ENCODE measurements at regions not wholly inside any gene's neighbourhood (a gene's known extent, or its start where the extent isn't known, plus 50 kb on each side); places are given as distances from the start of the nearest gene placed in this dataset.

DNA sequence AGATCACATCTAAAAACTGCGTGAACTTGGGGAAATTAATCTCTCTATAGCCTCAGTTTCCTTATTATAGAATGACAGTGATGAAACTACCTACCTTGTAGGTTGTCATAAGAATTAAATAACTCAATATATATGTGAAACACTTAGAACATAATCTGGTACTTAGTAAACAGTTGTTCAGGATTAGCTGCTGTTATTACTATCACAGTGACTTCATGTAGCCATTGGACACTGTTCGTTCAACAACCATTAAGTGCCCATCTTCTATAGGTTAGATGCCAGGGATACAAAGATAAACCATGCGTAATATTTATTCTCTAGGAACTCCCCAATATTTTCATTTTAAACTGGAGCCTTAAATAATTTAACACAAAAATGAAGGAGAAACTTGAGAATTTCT is 329.0 kb upstream of the PROK2 start:
- no peak for DNase-seq

DNA sequence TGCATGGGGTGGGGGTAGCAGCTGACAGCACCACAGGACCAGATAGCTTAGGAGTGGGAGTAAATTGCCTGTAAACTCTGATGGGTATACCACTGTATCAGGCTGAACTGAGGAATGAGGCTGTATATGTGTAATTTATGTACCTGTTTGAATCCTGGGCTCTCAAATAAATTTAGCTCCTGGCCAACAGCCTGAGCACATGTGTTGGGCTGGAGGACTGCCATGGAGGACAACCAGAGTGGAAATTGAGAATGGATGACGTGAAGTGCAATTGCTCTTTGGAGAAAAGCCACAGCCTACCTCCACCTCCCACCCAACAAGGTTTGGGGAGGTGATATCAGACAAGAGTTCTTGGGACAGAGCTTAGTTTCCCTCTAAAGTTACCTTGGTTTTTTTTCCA is 328.6 kb upstream of the PROK2 start:
- DNase-seq: no peak

DNA sequence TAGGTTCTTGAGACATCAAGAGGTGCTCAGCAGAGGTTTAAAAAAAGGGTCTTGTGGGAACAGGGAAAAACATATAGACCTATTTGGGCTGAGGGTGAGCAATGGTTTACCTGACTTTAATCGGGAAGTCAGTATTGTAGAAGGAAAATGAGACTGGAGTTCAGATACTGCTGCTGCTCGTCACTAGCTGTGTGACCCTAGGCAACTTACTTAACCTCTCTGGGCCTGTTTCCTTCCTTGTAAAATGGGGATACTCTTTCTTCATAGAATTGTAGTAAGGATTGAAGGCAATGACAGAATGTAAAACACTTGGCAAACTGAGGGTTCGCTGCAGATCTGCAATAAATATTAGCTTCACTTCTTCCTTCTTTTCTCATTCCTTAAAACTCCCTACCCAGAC is 327.5 kb upstream of the PROK2 start:
- DNase-seq: no peak

DNA sequence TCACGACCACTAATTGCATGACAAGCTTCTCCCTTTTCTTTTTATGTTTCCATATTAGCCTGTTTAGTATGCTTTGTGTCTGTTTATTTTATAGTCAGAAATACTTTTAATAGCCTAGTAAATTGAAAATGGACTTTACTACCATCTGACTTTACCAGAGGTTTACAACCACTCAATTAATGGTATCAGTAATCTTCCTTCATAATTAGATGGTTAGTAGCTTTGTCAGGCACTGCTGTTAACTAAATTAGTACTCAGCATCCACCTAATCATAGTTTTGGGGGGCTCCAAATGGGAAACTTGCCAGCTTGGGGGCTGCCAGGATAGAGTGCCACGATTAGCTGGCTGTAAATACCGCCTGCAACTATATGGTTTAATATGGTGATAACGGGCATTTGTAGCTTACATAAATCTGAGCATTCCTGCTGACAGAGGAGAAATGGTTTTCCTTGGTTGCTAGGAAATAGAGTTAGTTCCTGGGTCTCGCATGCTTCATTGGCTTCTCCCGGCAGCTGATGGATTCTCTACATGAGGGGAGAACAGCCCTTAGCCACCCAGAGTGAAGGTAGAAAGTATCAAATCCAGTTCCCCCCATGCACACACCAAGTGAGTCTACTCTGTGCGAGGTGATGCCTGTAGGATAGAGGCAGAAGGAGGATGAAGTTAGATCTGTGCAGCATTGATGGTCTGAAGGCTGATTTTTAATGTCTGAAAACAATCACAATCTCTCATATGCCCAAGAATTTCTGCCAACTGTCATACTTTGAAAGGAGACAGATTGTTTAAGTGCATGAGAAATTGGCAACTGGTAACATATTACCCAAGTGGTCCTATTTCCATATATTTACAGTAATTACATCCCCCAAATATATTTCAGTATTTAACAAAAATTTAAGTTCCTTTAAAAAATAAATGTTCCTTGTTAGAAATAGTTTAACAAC is 326.6 kb upstream of the PROK2 start:
- DNase-seq: no peak

DNA sequence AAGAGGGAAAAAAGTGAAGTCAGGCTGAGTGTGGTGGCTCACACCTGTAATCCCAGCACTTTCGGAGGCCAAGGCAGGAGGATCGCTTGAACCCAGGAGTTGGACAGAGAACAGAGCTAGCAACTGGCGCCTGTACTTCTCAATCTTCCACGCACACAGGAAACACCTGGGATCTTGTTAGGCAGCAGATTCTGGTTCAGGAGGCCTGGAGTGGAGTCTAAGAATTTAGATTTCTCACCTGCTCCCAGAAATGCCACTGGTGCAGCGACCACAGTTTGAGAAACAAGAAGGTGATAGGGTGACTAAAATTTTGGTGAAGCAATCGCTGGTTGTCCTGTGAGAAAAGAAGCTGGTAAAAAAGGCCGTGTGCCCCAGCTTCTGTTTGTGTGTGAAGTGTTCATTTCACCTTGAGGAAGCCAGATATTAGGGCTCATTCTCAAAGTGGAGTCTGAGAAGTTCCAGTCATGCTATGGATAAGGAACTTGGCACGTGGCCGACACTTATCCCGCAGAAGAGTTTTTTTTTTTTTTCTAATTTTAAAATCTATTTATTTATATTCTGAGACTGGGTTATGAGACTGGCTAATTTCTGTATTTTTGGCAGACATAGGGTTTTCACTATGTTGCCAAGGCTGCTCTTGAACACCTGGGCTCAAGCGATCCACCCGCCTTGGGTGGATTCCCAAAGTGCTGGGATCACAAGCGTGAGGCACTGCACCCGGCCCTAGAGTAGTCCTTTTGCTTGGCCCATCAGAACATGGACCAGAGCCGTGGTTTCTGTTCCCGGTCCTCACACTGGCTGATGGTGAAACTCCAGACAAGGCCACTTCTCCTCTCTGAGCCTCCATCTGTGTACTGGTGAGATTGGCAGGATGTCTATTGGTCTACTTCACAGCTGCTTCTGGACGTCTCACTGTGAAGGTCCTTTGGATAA is 324.6 kb upstream of the PROK2 start:
- DNase-seq: no peak

DNA sequence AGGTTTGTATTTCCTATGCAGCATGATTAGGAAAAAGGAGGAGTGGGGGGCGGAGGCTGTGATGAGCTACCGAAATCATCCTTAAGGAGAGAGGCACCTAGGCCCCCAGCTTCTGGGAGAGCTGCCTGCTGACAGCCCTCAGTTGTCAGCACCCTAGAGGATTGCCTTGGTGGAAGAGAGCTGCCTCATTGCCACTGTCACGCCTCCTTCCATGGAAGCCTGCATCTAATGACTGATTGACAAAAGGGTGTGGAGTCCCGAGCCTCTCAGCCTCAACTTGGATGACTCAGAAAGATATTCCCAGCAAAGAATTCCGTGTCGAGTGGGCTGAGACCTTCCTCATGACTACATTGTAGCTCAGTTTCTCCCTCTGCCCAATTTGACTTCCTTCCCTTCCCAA is 320.4 kb upstream of the PROK2 start:
- no peak for DNase-seq

DNA sequence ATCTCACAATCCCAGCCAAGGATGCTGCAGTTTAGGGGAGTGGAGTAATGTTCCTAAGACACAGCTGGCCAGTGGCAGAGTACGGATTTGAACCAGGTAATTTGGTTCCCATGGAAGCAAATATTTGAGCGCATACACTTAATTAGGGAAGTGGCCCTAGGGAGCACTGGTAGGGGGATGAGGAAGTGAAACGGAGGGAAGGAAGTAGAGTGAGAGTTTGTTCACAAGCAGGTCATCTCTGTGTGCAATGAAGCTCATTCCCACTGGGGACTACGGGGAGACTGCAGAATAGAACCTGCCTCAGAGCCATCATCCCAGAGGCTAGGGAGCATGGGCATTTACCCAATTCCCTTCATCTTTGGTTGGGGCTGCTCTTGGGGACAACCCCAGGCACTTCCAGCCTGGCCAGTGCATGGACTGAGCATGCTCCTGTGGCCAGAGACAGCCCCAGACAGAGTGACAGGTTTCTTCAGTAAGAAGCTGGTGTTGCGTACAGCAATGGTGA is 317.2 kb upstream of the PROK2 start:
- no peak for DNase-seq

DNA sequence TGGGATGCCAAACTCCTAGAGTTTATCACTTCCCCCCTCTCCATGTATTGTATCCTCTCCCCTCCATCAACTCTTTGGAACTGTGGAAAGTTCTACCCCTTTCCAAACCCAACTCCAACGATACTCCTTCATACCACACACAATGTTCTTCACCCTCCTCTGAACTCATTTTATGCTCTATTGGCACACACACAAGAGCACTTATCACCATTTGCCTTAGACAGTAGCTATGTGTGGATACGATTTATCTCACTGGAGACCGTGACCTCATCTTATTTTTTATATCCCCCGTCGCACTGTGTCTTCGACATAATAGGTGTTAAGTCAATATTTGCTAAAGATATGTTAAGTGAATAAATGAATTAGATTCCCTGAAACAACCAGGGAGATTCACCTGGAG is 316.5 kb upstream of the PROK2 start:
- no peak for DNase-seq

DNA sequence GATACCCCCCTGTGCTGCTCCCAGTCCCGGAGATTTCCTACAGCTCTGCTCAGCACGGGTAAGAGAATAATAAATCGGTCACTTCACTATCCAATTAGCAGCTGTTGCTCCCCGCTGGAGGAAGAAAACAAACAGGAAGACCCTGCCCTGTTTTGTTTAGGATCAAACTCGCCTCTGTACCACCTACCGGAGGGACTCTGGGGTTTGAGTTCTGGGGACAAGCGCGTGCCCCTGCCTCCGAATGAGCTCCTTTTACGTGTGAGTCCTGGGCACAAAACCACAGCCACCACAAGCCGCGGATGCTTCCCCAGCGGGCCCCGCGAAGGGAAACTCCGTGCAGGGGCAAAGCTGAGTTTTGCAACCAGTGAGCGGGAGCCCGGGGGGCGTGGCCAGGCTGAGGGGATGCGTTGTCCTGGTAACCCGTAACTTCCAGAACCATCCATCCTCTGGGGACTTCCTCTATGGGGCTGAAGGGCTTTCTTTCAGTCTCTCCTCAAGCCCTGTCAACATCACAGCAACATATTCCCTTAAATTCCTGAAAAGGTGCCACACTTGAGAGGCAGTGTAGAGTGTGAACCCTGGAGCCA is 315.7 kb upstream of the PROK2 start:
- peak; percentile 85 for DNase-seq

DNA sequence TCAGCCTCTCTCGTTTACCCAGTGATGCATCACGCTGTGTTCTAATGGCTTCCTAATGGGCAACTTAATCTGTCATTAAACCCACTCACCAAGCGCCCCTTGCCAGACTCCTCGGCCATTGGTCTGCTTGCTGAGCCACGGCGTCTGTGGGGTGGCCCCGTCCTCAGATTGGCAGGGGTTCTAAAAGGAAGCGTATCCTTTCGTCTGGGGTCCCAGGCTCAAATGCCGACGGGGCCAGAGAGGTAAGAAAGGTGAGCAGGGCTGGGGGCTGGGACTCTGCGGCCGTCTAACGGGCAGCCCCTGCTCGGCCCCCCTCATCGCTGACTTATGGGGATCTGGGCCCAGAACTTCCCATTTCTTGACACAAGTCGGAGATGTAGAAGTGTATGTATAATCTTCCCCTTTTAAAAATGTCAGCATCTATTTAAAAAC is 315.1 kb upstream of the PROK2 start:
- no peak for DNase-seq

DNA sequence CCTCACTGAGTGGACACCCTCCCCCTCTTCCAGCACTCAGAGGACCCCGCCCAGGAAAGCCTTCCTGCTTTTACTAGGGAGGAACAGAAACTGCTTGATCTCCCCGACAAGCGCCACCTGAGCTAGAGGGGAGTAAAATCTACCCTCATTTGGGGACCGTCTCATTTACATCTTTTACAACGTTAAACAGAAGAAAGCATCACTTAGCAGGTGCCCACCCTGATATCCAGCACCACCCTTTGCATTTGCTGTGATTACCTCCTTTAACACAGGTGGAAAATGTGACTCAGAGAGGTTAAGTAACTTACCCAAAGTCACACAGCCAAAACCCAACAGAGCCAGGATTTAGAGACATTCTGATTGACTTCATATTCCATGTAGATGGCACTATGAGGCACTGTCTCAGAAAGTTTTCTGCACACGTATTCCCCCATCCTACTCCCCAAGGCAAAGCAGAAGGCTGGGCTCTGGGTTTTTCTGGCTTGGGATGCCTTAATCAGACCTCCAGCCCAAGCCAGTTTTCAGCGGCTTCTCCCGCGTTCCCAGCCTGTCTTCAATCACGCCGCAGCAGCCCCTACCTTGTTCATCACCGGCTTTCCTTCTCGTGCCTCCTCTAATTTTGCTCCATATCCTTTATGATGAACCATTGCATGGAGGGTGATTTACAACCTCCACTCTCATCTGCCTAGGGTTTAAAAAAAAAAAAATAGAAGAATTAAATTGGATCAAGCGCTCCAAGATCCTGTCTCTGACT is 314.6 kb upstream of the PROK2 start:
- DNase-seq: no peak

DNA sequence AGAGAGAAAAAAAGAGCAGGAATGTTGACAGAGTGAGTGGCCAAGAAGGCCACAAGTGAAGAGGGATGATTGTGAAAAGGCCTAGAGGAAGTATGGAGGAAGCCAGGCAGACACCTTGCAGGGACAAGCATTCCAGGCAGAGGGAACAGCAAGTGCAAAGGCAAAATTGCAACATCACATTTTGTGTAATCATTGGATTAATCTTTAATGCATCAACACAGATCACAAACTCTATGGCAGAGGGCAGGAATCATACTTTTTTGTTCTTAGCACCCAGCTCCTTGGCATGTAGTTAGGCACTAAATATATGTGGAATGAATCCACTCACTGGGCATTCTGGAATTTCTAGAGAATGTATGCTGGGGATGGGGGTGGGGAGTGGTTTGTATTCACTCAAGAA is 312.1 kb upstream of the PROK2 start:
- DNase-seq: no peak

DNA sequence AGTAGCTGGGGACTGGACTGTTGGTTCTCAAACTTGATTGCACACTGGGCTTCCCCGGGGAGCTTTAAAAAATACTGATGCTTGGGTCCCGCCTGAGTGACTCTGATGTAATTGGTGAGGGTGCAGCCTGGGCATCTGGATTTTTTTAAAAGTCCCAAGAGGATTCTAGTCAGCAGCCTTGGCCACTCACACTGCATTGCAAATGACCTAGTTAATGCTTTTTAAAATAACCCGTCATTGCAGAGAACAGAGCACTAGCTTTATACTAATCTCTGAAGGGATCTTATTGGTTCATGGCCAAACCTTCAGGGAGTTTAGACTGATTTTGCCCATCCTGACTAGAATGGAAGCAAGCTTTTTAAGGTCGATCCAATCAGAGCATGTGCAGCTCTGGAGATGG is 310.6 kb upstream of the PROK2 start:
- DNase-seq: no peak

DNA sequence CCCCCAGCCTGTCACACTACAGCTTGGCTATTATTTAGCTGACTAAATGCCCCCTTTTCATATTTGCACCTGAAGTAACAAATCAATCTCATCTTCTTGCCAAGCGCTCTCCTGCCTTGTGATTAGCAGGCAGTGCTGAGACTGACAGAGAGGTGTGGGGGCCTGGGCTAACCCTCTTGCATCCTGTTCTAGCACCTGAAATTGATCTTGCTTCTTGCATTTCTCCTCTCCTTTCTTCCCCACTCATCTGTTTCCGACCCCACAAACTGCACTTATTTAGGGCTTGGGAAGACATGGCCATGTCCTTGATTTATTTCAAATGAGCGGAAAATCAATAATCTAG is 309.0 kb upstream of the PROK2 start:
- no peak for DNase-seq

DNA sequence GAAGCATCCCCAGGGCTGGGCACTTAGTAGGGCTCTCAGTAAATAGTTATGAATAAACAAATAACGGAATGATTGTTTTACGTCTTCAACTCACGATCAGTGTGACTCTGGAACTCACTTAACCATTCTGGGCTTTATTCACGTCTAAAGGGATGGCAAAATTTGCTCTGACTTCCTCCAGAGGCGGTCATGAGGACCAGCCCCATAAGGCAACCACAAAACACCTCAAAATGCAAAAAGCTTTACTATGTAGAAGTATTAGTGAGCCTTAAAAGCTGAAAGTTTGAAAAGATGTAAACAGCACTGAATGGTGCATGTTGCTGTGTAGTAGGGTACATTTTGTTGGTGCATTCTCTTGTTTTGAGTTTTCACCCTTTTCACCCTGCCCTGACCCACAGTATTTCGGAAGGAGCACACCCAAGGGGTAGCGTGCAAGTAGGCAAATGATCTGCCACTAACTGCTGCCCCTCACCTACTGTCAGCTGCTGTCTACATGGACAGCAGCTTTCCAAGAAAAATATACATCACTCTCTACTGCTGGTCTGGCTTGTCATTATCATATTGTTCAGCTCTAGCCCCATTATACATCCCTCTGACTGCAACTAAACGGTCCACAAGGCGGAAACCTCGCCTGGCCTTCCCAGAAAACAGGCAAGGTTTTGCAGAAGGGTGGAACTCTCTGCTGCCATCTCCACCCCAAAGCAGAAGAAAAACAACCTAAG is 308.5 kb upstream of the PROK2 start:
- no peak for DNase-seq

DNA sequence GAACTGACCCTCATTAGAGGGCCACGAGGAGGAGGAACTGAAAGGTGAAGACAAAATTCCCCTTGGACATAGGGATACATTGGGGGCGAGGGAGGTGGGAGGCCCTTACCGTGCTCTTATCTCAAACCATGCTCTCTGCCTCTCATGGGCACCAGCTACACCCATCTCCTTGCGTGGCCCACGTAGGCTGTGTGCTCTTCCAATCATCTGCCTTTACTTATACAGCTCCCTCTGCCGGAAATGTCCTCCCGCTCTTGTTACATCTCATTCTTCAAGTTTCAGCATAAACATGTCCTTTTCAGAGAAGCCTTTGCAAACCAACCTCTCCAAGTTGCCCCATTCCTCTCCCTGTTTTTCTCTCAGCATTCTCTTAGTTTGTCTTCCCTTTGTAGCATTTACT is 307.8 kb upstream of the PROK2 start:
- DNase-seq: no peak

DNA sequence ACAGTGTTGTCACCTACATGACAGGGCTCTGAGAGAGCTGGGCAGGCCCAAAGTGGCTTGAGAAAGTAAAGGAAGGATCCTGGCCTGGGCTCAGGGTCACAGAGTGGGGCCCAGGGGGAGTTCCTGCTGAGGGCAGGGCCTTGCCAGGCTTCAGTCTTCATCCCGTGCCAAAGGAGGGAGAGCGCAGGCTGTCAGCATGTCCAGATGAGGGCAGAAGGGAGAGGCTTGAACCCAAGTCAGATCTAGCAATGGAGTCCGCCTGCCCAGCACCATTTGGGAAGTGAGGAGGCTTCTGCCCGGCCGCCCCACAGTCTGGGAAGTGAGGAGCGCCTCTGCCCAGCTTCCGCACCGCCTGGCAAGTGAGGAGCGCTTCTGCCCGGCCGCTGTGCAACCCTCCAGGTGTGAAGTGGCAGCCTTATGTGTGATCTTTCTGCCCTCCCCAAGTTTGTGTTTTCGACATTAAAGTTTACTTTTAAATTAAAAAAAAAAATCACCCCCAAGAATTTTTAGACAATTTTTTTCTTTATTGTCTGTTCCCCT is 303.6 kb upstream of the PROK2 start:
- DNase-seq: no peak

DNA sequence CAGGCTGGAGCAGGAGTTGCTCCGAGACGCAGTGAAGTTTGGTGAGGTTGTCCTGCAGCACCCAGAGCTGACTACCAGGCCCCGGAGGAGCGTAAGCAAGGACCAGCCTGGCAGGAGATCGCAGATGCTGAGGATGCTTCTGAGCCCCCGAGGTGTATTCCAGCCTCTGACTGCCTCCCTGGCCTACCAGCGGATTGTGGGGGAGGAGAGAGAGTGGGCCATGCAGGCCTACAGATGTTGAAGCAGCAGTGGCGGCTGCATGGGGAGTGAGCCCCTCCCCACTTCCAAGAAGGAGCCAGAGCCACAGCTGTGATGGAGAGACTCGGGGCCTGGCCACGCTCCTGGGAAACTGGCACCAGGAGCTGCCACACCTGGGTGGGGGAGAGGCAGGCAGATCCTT is 302.5 kb upstream of the PROK2 start:
- no peak for DNase-seq

DNA sequence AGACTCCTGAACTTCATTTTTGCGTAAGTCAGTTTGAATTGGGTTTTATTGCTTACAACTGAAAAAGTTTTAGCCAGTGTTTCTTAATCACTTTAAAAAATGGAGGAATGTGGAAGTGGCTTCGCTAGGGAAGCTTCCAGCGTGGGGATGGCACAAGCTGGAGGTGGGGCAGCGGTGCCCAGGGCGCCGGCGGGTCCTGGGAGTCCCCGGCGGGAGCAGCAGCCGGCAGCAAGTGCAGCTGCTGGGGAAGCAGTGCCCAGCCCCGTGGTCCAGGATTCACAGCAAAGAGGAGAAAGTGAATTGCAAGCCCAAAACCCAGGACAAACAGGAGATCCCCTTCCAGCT is 301.8 kb upstream of the PROK2 start:
- no peak for DNase-seq

DNA sequence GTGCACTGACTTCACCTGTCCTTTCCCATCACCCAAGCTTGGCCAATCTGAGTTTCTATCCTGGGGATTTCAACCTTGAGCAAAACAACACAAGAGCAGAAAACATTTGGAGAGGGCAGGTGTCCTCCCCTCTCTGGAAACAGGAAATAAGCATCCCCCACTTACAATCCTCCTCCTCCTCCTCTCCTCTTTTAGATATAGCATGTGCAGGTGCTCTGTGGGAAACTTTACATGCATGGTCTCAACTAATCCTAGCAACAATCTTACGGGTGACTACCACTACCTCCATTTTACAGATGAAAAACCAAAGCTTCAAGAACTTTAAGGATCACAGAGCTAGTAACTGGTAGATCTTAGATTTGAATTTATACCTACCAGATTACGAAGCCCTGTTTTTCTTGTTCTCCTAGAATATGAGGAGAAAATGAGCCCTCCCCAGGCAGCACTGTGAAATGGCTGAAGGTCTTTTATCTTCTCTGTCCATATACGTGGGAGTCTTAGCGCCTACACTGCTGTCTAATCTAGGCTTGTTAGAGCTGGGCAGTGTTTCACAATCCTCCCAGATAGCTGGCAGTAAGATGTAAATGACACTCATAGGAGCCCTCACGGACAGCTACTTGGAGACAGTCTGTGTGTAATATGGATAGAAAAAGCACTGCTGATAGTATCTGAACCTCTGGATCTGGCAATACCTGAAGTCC is 301.2 kb upstream of the PROK2 start:
- no peak for DNase-seq

DNA sequence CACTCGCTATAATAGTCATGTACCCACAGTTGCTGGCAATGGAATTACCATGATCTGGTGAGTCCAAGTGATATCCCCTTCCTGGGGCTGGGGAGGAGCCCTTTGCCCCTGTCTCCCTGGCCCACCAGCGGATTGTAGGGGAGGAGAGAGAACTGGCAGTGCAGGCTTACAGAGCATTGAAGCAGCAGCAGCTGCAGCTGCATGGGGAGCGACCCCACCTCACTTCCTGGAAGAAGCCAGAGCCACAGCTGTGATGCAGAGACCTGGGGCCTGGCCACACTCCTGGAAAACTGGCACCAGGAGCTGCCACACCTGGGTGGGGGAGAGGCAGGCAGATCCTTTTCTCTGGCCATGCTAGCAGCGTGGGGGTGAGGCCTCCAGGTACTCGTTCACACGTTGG is 300.1 kb upstream of the PROK2 start:
- no peak for DNase-seq

Measured in activated naive CD4-positive, alpha-beta T cell treated with Interleukin-2 at 50 U/mL for 16 hours (primary cell).